Natural killer cell (primary cell): ENCODE measurements at regions not wholly inside any gene's neighbourhood (a gene's known extent, or its start where the extent isn't known, plus 50 kb on each side); places are given as distances from the start of the nearest gene placed in this dataset.

Experiments
- ATAC-seq, 3 donors: fragments of 150-1000 bp in 2 of 3; fragments of 200-7000 bp in 1 of 3; cut with Tn5 transposase; 1 replicate in 1 of 3; 2 replicates in 2 of 3; pipeline ENCODE4 v1.10.0; 2021; ENCODE audit warnings: mild to moderate bottlenecking in 2 of 3, moderate library complexity in 2 of 3
- DNase-seq, 2 donors: peaks; one replicate each; pipeline versions ENCODE4 v3.0.0 to v3.0.0-alpha.2; 2013 to 2021; ENCODE audit warnings: mixed read lengths in 1 of 2
- H3K27ac ChIP-seq: one replicate; pipeline ENCODE4 v1.5.1; 2013; ENCODE audit warnings: mild to moderate bottlenecking, low read length
- H3K27me3 ChIP-seq: one replicate; pipeline ENCODE4 v1.6.1; 2013; ENCODE audit warnings: low read length; ENCODE audit not compliant: control insufficient read depth, insufficient read depth
- H3K36me3 ChIP-seq: one replicate; pipeline ENCODE4 v1.6.1; 2013; ENCODE audit warnings: low read length; ENCODE audit not compliant: control insufficient read depth, insufficient read depth
- H3K4me1 ChIP-seq: one replicate; pipeline ENCODE4 v1.6.1; 2013; ENCODE audit warnings: low read length; ENCODE audit not compliant: control insufficient read depth, insufficient read depth
- H3K4me3 ChIP-seq: one replicate; pipeline ENCODE4 v1.5.1; 2013; ENCODE audit warnings: low read length
- H3K9me3 ChIP-seq: one replicate; pipeline ENCODE4 v1.6.1; 2013; ENCODE audit warnings: low read length; ENCODE audit not compliant: control insufficient read depth, insufficient read depth
- H3K27ac Mint-ChIP-seq, 2 donors: one replicate each; pipeline ENCODE4 v1.8.0; 2022; ENCODE audit warnings: mild to moderate bottlenecking in 2 of 2, mixed read lengths in 2 of 2, moderate library complexity in 1 of 2
- H3K27me3 Mint-ChIP-seq, 2 donors: one replicate each; pipeline ENCODE4 v1.8.0; 2022; ENCODE audit warnings: low read depth in 2 of 2, mixed read lengths in 2 of 2
- H3K36me3 Mint-ChIP-seq: one replicate; pipeline ENCODE4 v1.8.0; 2022; ENCODE audit warnings: mixed read lengths
- H3K4me1 Mint-ChIP-seq, 2 donors: one replicate each; pipeline ENCODE4 v1.8.0; 2022; ENCODE audit warnings: mixed read lengths in 2 of 2
- H3K4me3 Mint-ChIP-seq: one replicate; pipeline ENCODE4 v1.8.0; 2022; ENCODE audit warnings: mild to moderate bottlenecking, moderate library complexity, mixed read lengths
- H3K9me3 Mint-ChIP-seq, 2 donors: one replicate each; pipeline ENCODE4 v1.8.0; 2022; ENCODE audit warnings: mixed read lengths in 2 of 2
- CTCF ChIP-seq: fragments of 200-600 bp; IDR thresholded peaks from one replicate; pipeline ENCODE4 v1.8.0; 2022; ENCODE audit warnings: antibody characterized with exemption
- WGBS: methylation state at CpG from one replicate; pipeline ENCODE4 v1.1.7; 2013; ENCODE audit warnings: missing lambda C conversion rate; ENCODE audit not compliant: insufficient coverage; 5-methylcytosine and 5-hydroxymethylcytosine counted together
- intact Hi-C: fragments of 100-400 bp; cut with micrococcal nuclease; formaldehyde crosslinking; loops from one replicate; pipeline ENCODE4 v1.14.2; 2022

- H3K27me3 Mint-ChIP-seq = peaks cover 7 to 14% of the 10 kb centered on the region in 2 donors
- DNase-seq (no peak), ATAC-seq (no peak)
- intact Hi-C loops = no loop called here
- 62% methylated on average over 19 of the region's 19 CpGs for WGBS
- H3K4me3 Mint-ChIP-seq = no peak overlapping the region
- Histone ChIP-seq H3K4me1 (no peaks in the 10 kb centered on the region), H3K36me3 (no peaks in the 10 kb centered on the region), H3K27me3 (no peaks in the 10 kb centered on the region), H3K4me3 (no peak overlapping the region), H3K27ac (no peak overlapping the region), H3K9me3 (no peaks in the 10 kb centered on the region)
- H3K27ac Mint-ChIP-seq = no peak overlapping the region
- no peaks in the 10 kb centered on the region for H3K9me3 Mint-ChIP-seq
- TF ChIP-seq CTCF = no peak
- H3K36me3 Mint-ChIP-seq = no peaks in the 10 kb centered on the region
- H3K4me1 Mint-ChIP-seq = no peaks in the 10 kb centered on the region
Observed at GRCh38 chr16:73190688-73191659, 143.0 kb upstream of the ZFHX3 start.

GRCh38 chr16:73190256-73190655 lies 142.3 kb upstream of the ZFHX3 start:
- H3K4me3 Mint-ChIP-seq = no peak overlapping the region
- 100% methylated on average over 1 of the region's 2 CpGs for WGBS
- Histone ChIP-seq H3K4me1 (no peaks in the 10 kb centered on the region), H3K4me3 (no peak overlapping the region), H3K27ac (no peak overlapping the region), H3K9me3 (no peaks in the 10 kb centered on the region), H3K27me3 (no peaks in the 10 kb centered on the region), H3K36me3 (no peaks in the 10 kb centered on the region)
- intact Hi-C loops = no loop called here
- TF ChIP-seq CTCF = no peak
- ATAC-seq (no peak), DNase-seq (no peak)
- H3K27me3 Mint-ChIP-seq = peaks cover 3 to 14% of the 10 kb centered on the region in 2 donors
- H3K27ac Mint-ChIP-seq = no peak overlapping the region
- H3K36me3 Mint-ChIP-seq = no peaks in the 10 kb centered on the region
- no peaks in the 10 kb centered on the region for H3K4me1 Mint-ChIP-seq
- H3K9me3 Mint-ChIP-seq = no peaks in the 10 kb centered on the region

GRCh38 chr16:73189136-73189535 lies 141.2 kb upstream of the ZFHX3 start:
- no peak for ATAC-seq

More at GRCh38 chr16:73189136-73189535, 141.2 kb upstream of the ZFHX3 start:
- Mint-ChIP-seq H3K4me3 (no peak overlapping the region), H3K27me3 (peaks cover 3 to 14% of the 10 kb centered on the region in 2 donors), H3K4me1 (no peaks in the 10 kb centered on the region), H3K27ac (no peak overlapping the region), H3K36me3 (no peaks in the 10 kb centered on the region), H3K9me3 (no peaks in the 10 kb centered on the region)
- Histone ChIP-seq H3K27me3 (no peaks in the 10 kb centered on the region), H3K27ac (no peak overlapping the region), H3K4me1 (no peaks in the 10 kb centered on the region), H3K36me3 (no peaks in the 10 kb centered on the region), H3K4me3 (no peak overlapping the region), H3K9me3 (no peaks in the 10 kb centered on the region)
- TF ChIP-seq CTCF = no peak
- no peak for DNase-seq
- 87% methylated on average over 13 of the region's 13 CpGs for WGBS
- intact Hi-C loops = no loop called here
